Activated CD4-positive, alpha-beta memory T cell treated with anti-CD3 and anti-CD28 coated beads, Interleukin-2, amount 10 ng/mL, durations not matched to agents 7 days and 5 days (primary cell): ENCODE measurements at regions not wholly inside any gene's neighbourhood (a gene's known extent, or its start where the extent isn't known, plus 50 kb on each side); places are given as distances from the start of the nearest gene placed in this dataset.

Experiments used
- CTCF ChIA-PET: fragments of 350-600 bp; sonication (Branson Sonifier 250); formaldehyde crosslinking; loops from one replicate; lab custom pipeline; 2021; ENCODE audit warnings: antibody characterized with exemption, inconsistent platforms; lab: Charles Lee
- POLR2A ChIA-PET: fragments of 350-600 bp; sonication (Branson Sonifier 250); formaldehyde crosslinking; loops from one replicate; lab custom pipeline; 2021; ENCODE audit warnings: antibody characterized with exemption; lab: Charles Lee
- DNase-seq: peaks from one replicate; pipeline ENCODE4 v3.0.0-alpha.2; 2020
- H3K27ac Mint-ChIP-seq: one replicate; pipeline ENCODE4 v1.8.0; 2021; ENCODE audit warnings: mild to moderate bottlenecking, mixed read lengths
- H3K27me3 Mint-ChIP-seq: one replicate; pipeline ENCODE4 v1.8.0; 2021; ENCODE audit warnings: mixed read lengths
- H3K36me3 Mint-ChIP-seq: one replicate; pipeline ENCODE4 v1.8.0; 2021; ENCODE audit warnings: low read depth, mixed read lengths
- H3K4me1 Mint-ChIP-seq: one replicate; pipeline ENCODE4 v1.8.0; 2021; ENCODE audit warnings: mixed read lengths
- H3K4me3 Mint-ChIP-seq: one replicate; pipeline ENCODE4 v1.8.0; 2021; ENCODE audit warnings: mild to moderate bottlenecking, mixed read lengths
- H3K9me3 Mint-ChIP-seq: one replicate; pipeline ENCODE4 v1.8.0; 2021; ENCODE audit warnings: mixed read lengths

DNA sequence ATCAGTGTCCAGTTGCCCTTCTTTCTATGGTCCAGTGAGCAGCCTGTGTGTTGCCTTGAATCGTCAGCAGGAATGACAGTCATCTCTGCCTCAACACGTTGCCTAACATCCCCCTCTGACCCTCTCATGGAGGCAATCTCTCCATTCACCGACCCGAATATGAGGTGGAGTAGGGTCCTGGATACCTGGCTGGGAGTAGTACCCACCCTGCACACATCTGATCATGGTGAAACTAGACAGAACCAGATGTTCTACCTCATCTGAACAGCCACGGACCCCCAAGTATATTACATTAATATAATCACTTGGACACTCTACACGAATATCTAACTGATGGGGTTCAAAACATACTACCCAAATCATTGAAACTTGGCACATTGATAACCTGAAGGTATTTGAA is 77.0 kb upstream of the COL21A1 start:
- DNase-seq = no peak
- CTCF ChIA-PET = no interaction called here
- Mint-ChIP-seq H3K9me3 (no peaks in the 10 kb centered on the region), H3K36me3 (no peaks in the 10 kb centered on the region), H3K27me3 (no peaks in the 10 kb centered on the region), H3K4me3 (no peak overlapping the region), H3K4me1 (no peaks in the 10 kb centered on the region), H3K27ac (no peak overlapping the region)
- POLR2A ChIA-PET = no interaction called here

DNA sequence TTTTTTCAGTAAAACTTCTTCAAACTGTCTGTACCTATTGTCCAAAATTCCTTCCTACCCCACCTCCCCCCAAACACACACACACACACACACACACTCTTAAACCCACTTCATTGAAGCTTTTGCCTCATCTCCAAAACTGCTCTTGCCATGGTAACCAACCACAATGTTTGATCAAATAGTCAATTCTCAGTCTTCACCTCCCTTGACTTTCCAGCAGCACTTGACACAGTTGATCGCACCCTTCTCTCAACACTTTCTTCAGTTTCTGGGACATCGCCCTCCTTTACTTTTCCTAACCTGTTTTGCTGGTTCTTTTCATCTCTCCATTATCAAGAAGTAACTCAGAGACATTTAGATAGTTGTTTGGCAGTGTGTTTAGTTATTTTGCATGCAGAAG is 71.5 kb upstream of the COL21A1 start:
- Mint-ChIP-seq H3K4me1 (no peaks in the 10 kb centered on the region), H3K4me3 (no peak overlapping the region), H3K36me3 (no peaks in the 10 kb centered on the region), H3K9me3 (no peaks in the 10 kb centered on the region), H3K27ac (no peak overlapping the region), H3K27me3 (no peaks in the 10 kb centered on the region)
- DNase-seq = no peak
- POLR2A ChIA-PET = no interaction called here
- CTCF ChIA-PET = no interaction called here

GRCh38 chr6:56314683-56315523 is 67.5 kb upstream of the COL21A1 start:
- Mint-ChIP-seq H3K27ac (no peak overlapping the region), H3K36me3 (no peaks in the 10 kb centered on the region), H3K27me3 (no peaks in the 10 kb centered on the region), H3K9me3 (no peaks in the 10 kb centered on the region), H3K4me1 (no peaks in the 10 kb centered on the region), H3K4me3 (no peak overlapping the region)
- DNase-seq = no peak
- POLR2A ChIA-PET = no interaction called here
- CTCF ChIA-PET = interaction anchor here (0.7 to 1.5 kb wide), 7 partner anchors 12 to 285 kb away, joined by 3 to 8 read pairs (median 3); no protein-coding TSS in a partner anchor

DNA sequence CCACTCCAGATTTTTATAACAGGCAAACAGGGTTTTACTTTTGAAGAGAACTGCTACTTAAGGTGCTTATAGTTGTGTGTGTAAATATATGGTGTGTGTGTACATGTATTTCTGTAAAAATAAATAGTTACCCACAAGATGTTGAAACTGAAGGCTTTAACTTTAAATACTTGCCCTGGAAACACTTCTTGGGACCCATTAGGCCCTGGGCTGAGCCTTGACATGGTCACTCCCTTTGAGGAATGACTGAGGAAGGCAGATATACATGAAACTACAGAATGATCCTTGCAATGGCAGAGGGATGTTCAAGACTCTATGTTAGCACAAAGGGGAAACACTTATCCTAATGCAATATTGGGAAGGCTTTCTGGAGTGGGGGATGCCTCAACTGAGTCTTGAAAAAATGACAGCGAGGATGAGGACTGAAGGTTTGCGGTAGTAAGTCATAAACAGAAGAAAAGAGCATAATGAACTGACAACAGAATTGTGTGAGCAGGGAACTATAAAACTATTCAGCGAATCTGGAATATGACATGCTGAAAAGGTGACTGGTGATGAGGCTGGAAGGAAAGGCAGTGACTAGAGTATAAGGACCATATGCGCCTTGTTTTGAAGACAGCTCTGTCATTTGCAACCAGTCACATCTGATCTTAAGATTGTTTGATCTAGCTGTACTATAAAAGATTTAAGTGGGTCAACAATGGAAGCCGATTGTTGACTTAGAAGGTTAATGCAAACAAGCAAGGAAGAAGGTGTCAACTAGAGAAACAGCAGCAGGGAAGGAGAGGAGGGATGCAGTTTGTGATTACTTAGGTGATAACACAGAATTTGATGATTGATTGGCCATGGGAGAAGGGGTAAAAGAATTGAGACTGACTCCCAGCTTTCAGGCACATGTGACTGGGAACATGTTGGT is 64.4 kb upstream of the COL21A1 start:
- CTCF ChIA-PET = no interaction called here
- Mint-ChIP-seq H3K27me3 (no peaks in the 10 kb centered on the region), H3K27ac (no peak overlapping the region), H3K4me1 (no peaks in the 10 kb centered on the region), H3K4me3 (no peak overlapping the region), H3K9me3 (peaks cover 2% of the 10 kb centered on the region), H3K36me3 (no peaks in the 10 kb centered on the region)
- POLR2A ChIA-PET = no interaction called here
- DNase-seq = no peak

DNA sequence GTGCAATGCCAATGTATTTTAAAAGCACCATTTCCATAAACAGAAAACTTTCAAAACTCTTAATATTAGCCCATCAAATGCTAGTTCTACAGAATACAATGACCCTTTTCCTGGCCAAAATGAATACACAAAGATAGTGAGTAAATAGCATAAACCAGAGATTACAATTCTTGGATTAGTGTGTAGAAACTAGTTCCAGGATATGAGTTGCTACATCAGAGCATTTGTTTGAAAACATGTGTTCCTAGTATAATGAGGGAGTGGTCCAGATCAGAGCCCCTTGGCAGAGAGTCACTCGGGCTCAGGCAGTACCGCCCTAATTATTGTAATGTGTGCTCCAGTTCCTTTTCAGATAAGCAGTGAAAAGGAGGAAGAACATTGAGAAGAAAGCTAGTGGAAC is 63.7 kb upstream of the COL21A1 start:
- H3K4me3 Mint-ChIP-seq = no peak overlapping the region
- H3K9me3 Mint-ChIP-seq = peaks cover 2% of the 10 kb centered on the region
- no peaks in the 10 kb centered on the region for H3K27me3 Mint-ChIP-seq
- CTCF ChIA-PET = no interaction called here
- no peak overlapping the region for H3K27ac Mint-ChIP-seq
- no peaks in the 10 kb centered on the region for H3K4me1 Mint-ChIP-seq
- no peaks in the 10 kb centered on the region for H3K36me3 Mint-ChIP-seq
- no peak for DNase-seq
- POLR2A ChIA-PET = no interaction called here

DNA sequence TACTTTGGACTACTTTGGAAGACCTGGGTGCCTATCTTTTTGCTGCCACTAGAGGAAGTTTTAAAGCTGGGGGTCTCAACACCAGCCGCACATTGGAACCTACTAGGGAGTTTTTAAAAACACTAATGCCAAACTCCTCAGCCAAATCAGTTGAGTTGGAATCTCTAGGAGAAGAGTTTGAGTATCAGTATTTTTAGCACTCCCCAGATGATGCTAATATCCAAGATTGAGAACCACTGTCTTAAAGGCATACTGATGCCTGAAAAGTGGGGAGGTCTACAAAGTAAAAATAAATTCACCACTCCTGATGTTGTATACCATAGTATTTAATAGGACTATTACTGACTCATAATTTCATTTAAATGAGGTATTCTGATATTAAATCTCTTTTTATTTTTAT is 62.9 kb upstream of the COL21A1 start:
- no peak overlapping the region for H3K27ac Mint-ChIP-seq
- H3K4me3 Mint-ChIP-seq = no peak overlapping the region
- no peak for DNase-seq
- ChIA-PET CTCF (no interaction called here), POLR2A (no interaction called here)
- H3K36me3 Mint-ChIP-seq = no peaks in the 10 kb centered on the region
- no peaks in the 10 kb centered on the region for H3K27me3 Mint-ChIP-seq
- H3K4me1 Mint-ChIP-seq = no peaks in the 10 kb centered on the region
- H3K9me3 Mint-ChIP-seq = peaks cover 2% of the 10 kb centered on the region

DNA sequence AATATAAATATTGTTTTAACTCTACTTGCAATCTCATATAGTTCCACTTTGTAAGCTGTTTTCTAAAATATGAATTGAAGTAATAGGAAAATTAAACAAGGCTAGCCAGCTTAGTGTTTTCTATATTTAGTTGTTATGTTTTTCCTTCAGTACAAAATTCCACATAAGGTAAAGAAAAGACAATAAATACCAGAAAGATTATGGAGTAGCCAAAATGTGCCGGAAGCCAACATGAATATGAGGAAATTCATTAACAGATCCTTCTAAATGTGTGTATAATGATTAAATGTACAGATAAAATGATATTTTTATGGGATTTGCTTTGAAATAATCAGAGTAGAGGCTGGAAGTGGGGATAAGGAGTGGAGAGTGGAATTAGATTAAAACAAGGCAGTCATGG is 52.5 kb upstream of the COL21A1 start:
- DNase-seq = no peak
- Mint-ChIP-seq H3K27me3 (no peaks in the 10 kb centered on the region), H3K4me3 (no peak overlapping the region), H3K27ac (no peak overlapping the region), H3K9me3 (no peaks in the 10 kb centered on the region), H3K4me1 (no peaks in the 10 kb centered on the region), H3K36me3 (no peaks in the 10 kb centered on the region)
- ChIA-PET CTCF (no interaction called here), POLR2A (no interaction called here)

DNA sequence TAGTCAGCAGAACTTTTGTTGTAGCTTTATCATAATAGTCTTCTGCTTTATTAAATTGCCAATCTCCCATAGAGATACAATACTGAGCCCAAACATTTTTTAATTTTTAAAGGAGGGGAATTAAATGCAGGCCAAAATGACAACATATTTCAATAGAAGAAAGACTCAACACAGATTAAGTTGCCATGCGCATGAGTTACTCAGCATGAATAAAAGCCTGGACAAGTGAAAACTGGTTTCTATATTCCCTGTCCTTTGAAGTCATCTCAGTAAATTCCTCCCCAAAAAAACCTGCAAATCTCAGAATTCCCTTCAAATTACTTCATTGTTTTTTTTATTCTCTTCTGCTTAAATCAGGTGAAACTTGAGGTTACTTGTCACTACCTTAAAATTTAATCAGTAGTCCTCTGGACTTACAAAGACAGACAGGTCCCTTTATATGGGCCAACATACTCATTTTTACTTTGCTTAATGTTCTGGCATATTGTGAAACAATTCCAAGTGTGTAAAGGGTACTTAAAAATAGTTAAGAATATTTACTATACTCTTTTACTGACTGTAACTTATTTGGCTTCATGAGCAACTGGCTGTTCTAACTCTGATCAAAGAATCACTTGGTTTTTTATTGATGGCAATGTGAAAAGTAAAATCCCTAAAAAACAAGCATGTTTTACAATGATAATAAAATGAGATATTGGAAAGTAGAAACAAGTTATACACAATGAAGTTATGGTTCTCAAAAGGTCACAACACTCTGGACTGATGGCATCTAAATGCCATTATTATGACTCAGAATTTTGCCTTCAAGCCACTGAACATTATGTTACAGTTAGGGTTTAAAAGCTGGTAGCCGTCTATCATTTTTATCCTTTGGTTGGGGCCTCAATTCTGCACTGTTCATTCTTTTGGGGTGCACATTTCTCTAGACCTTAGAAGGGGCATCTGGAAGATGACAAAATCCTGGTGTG is 49.9 kb upstream of the COL21A1 start:
- no peaks in the 10 kb centered on the region for H3K36me3 Mint-ChIP-seq
- POLR2A ChIA-PET = no interaction called here
- no peaks in the 10 kb centered on the region for H3K27me3 Mint-ChIP-seq
- H3K27ac Mint-ChIP-seq = no peak overlapping the region
- CTCF ChIA-PET = no interaction called here
- H3K4me1 Mint-ChIP-seq = no peaks in the 10 kb centered on the region
- H3K9me3 Mint-ChIP-seq = no peaks in the 10 kb centered on the region
- no peak overlapping the region for H3K4me3 Mint-ChIP-seq
- DNase-seq = no peak
